Esophagus muscularis mucosa (tissue), 3 donors: ENCODE measurements at regions not wholly inside any gene's neighbourhood (a gene's known extent, or its start where the extent isn't known, plus 50 kb on each side); places are given as distances from the start of the nearest gene placed in this dataset.
"Not testable (repeated sequence)": the region's sequence is repeated elsewhere in the genome, so short reads cannot be mapped to it uniquely, and the experiment has no call there.

Experiments
- CTCF ChIP-seq, 3 experiments: fragments of 200-600 bp in 2 of 3; fragments of 450-650 bp in 1 of 3; sonication (generic) in 2 of 3; IDR thresholded peaks; one replicate each; pipeline ENCODE4 v1.5.1; 2017 to 2019; ENCODE audit warnings: antibody characterized with exemption in 3 of 3, mild to moderate bottlenecking in 2 of 3, moderate library complexity in 1 of 3
- POLR2AphosphoS5 ChIP-seq, 2 donors: sonication (generic); formaldehyde crosslinking; IDR thresholded peaks; one replicate each; pipeline ENCODE4 v1.6.1; 2017; ENCODE audit warnings: antibody characterized with exemption in 2 of 2

- TF ChIP-seq CTCF, POLR2AphosphoS5 (IDR thresholded peaks at IDR 0.05): not testable (repeated sequence)
Measured at GRCh38 chr9:85433551-85433950, 308.2 kb downstream of the AGTPBP1 start.
